ENCODE measurements at regions not wholly inside any gene's neighbourhood (a gene's known extent, or its start where the extent isn't known, plus 50 kb on each side); places are given as distances from the start of the nearest gene placed in this dataset.

GRCh38 chr17:27230996-27231395 lies 62.9 kb upstream of the WSB1 start:
- CTCF ChIA-PET (ENCODE audit: low intra/inter-chr PET ratio): no interaction called here
- H3K9ac ChIP-seq (ENCODE audit: insufficient read depth in 1 of 2, low read depth in 2 of 2, low read length in 2 of 2): no peak overlapping the region
- no peak for FAIRE-seq
- intact Hi-C loops (cut with micrococcal nuclease): loop anchor here (5.0 kb wide), 1 partner anchor 54 kb away; no protein-coding TSS in a partner anchor
- in situ Hi-C loops (cut with MboI): loop anchor here (10.0 kb wide), 2 partner anchors 424 to 514 kb away; no protein-coding TSS in a partner anchor
- H3K36me3 ChIP-seq (ENCODE audit: control insufficient read depth, insufficient read depth, low read length): no peaks in the 10 kb centered on the region
- no peak overlapping the region for H3K4me3 ChIP-seq
- no peak overlapping the region for H3K27ac ChIP-seq (ENCODE audit: extremely low read depth, low read depth, low read length)
- H3K4me2 ChIP-seq (ENCODE audit: insufficient read depth, low read length): no peak overlapping the region
- H3K4me1 ChIP-seq (replicated peaks in 1 of 2; ENCODE audit: control insufficient read depth in 2 of 2, insufficient read depth in 2 of 2, low read length in 2 of 2): no peaks in the 10 kb centered on the region; a peak in 1 of 5 replicates
- POLR2A ChIA-PET: interaction anchor here (0.7 kb wide), 1 partner anchor 64 kb away, joined by 4 read pairs; the partner anchor contains the start of gene WSB1
- no peaks in the 10 kb centered on the region for H4K20me1 ChIP-seq (replicated peaks; ENCODE audit: control insufficient read depth, insufficient read depth, low read length)
- no peak overlapping the region for H2AFZ ChIP-seq (ENCODE audit: low read depth, low read length)
- no peaks in the 10 kb centered on the region for H3K79me2 ChIP-seq (ENCODE audit: control insufficient read depth, insufficient read depth, low read length)
- no TSS peak for BruUV-seq (replicated peaks)
- no peaks in the 10 kb centered on the region for H3K9me3 ChIP-seq (replicated peaks; ENCODE audit: control insufficient read depth, insufficient read depth, low read depth, low read length)
- 26% methylated on average over 8 of the region's 8 CpGs for WGBS (ENCODE audit: insufficient coverage, low coverage, missing lambda C conversion rate)
- DNase-seq (ENCODE audit: extremely low read depth in 1 of 4, low spot score in 3 of 4): no peak
- H3K9me1 ChIP-seq (ENCODE audit: control insufficient read depth, insufficient read depth, low read length): no peaks in the 10 kb centered on the region
- ATAC-seq: no peak
- no peaks in the 10 kb centered on the region for H3K27me3 ChIP-seq (ENCODE audit: control insufficient read depth in 2 of 2, insufficient read depth in 2 of 2, low read length in 2 of 2)
- no peak for TF ChIP-seq SFPQ (IDR thresholded peaks at IDR 0.05; ENCODE audit: low read depth, low read length)
- no peak for TF ChIP-seq TAF7 (tag; IDR thresholded peaks at IDR 0.05)
- no peak for TF ChIP-seq ZNF561 (CRISPR knock-in tag; conservative IDR thresholded peaks at IDR 0.05)
- no peak for TF ChIP-seq LEF1 (IDR thresholded peaks at IDR 0.05)
- no peak for TF ChIP-seq ERF (CRISPR knock-in tag; IDR thresholded peaks at IDR 0.05)
- TF ChIP-seq YY1 (IDR thresholded peaks at IDR 0.05; ENCODE audit: borderline replicate concordance in 1 of 3, control insufficient read depth in 1 of 3, extremely low read depth in 1 of 3, insufficient read depth in 3 of 3, insufficient read length in 1 of 3, insufficient replicate concordance in 2 of 3, low read depth in 1 of 3, low read length in 2 of 3): no peak
- TF ChIP-seq E4F1 (CRISPR knock-in tag; IDR thresholded peaks at IDR 0.05; ENCODE audit: borderline replicate concordance): no peak
- no peak for TF ChIP-seq ESRRB (CRISPR knock-in tag; IDR thresholded peaks at IDR 0.05; ENCODE audit: borderline replicate concordance)
- no peak for TF ChIP-seq KDM5B (IDR thresholded peaks at IDR 0.05; ENCODE audit: insufficient replicate concordance, low read depth, low read length)
- no peak for TF ChIP-seq HMG20B (CRISPR knock-in tag; IDR thresholded peaks at IDR 0.05)
- no peak for TF ChIP-seq RBM34 (IDR thresholded peaks at IDR 0.05; ENCODE audit: borderline replicate concordance, insufficient read depth, low read length)
- no peak for TF ChIP-seq MITF (IDR thresholded peaks at IDR 0.05)

All from K562 (cell line).